GM18868 (cell line): ENCODE measurements at regions not wholly inside any gene's neighbourhood (a gene's known extent, or its start where the extent isn't known, plus 50 kb on each side); places are given as distances from the start of the nearest gene placed in this dataset.

Source experiments
- ATAC-seq: cut with Tn5 transposase; IDR thresholded peaks from one replicate; pipeline ENCODE4 v1.9.1; 2021; ENCODE audit warnings: mild to moderate bottlenecking, moderate library complexity; ENCODE audit not compliant: unreplicated experiment

GRCh38 chr3:176933704-176934103, 263.6 kb downstream of the TBL1XR1 start:
- ATAC-seq: no peak

GRCh38 chr3:176932433-176932832, 264.8 kb downstream of the TBL1XR1 start:
- ATAC-seq: no peak

GRCh38 chr3:176931991-176932390, 265.3 kb downstream of the TBL1XR1 start:
- ATAC-seq: no peak

DNA sequence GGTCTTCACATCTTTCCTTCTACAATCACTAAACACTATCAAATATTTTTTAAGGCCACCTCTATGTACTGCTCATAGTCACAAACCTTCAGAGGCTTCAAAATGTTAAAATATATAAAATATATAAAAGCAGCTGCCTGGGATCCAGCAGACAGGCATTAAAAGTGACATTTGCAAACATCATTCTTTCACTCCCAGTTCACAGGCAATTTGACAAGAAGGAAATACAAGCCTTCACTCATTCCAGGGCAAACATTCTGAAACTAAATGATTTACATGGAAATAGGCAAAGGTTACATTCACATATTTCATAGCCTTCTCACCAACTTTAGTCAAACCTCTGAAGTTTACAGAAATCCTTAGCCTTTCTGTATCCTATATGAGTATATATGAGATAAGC, 266.3 kb downstream of the TBL1XR1 start:
- ATAC-seq: no peak

GRCh38 chr3:176928582-176928931, 268.7 kb downstream of the TBL1XR1 start:
- no peak for ATAC-seq

DNA sequence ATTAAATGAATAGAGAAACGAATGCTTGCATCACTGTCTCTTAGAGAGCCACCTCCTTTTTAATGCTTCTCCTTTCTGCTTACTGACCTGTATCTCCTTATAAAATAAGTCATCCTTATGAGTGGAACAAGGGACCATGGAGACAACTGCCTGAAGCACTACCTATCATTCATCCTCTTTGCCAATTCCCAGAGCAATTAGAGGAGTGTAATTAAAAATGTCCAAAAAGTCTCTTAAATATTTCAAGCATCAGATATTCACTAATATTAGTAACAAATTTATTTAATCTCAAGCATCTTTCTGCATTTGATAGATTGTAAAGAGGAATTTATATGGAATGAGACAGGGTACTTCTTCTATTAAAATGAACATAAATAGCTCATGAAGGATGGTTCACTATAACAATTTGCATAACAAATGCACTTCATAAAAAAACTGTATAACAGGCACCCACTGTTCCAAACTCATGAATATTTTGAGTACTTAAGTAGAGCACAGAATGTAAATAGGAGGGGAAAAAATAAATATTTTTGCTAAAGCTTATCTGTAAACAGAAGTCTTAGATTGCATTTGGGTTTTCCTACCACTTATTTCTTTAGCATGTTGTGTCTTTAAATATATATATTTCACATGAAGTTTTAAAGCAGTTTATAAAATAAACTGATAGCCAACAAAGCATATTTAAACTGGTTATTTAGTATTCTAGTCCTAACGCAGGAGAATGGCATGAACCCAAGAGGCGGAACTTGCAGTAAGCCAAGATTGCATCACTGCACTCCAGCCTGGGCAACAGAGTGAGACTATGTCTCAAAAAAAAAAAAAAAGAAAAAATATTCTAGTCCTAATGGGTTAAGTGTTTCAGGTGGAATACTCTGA, 269.3 kb downstream of the TBL1XR1 start:
- no peak for ATAC-seq

DNA sequence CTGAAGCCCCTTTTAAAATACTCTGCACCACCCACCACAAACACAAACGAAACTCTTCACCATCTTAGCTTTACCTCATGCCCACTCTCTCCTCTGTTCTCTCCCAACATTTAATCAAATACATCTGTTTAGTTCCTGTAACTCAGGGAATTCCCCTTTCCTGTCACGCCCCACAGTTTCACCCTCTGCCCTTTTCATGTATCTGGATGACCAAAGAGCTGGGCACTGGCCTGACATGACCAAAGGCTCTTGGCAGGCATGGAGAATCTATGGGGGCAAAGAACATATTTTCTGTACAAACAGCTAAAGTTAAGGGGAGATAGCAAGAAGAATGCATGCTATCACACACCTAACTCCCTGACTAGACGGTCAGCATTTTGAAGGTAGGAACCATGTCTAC, 270.0 kb downstream of the TBL1XR1 start:
- ATAC-seq: no peak

- ATAC-seq: no peak
Measured at GRCh38 chr3:176926688-176927087, 270.6 kb downstream of the TBL1XR1 start.

DNA sequence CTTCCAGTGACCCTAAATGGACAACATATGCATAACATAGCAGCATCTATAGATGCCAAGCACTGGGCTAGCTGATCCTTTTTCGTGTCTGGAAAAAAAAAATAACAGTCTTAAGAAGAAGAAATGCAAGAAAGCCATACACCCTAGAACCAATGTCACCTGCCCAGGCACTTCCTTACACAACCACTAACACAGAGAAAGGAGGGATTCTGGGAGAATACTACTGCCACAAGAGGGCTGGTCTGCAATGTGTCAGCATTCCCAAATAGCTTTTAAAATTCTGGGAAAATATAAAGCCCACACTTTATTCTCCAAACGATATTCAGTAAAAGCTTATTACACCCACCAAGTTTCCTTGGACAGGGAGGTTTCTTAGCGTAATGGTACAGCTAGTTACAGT, 271.2 kb downstream of the TBL1XR1 start:
- ATAC-seq: no peak

- ATAC-seq: no peak
Measured at GRCh38 chr3:176920766-176921160, 276.5 kb downstream of the TBL1XR1 start.

DNA sequence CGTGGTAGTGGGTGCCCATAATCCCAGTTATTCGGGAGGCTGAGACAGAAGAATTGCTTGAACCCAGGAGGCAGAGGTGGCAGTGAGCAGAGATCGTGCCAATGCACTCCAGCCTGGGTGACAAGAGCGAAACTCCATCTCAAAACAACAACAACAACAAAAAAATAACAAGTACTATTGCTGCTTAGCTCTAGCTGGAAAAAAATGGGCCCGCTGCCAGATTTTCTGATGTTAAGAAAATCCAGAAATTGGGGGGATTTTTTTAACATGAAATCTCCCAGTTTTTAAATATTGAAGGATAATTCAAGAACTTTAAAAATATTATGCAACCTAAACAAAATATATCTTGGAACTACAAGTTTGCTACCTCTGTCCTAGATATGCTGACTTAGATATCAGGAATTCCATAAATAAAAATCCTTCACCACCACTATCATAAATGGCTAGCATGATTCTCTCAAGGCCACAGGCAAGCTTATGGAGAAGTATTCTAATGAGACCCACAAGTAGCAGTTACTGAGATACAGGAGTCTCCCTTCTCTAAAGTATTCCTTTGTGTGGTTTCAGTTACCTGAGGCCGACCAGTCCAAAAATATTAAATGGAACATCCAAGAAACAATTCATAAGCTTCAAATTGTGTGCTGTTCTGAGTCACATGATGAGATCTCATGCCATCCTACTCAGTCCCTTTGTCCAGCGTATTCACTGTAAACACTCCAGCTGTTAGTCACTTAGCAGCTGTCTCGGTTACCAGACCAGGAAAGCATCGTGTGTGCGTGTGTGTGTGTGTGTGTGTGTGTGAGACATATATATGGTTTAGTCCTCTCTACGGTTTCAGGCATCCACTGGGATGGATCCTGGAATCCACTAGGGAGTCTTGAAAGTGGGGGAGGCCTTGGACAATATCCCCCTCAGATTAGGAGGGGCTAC, 277.2 kb downstream of the TBL1XR1 start:
- no peak for ATAC-seq

DNA sequence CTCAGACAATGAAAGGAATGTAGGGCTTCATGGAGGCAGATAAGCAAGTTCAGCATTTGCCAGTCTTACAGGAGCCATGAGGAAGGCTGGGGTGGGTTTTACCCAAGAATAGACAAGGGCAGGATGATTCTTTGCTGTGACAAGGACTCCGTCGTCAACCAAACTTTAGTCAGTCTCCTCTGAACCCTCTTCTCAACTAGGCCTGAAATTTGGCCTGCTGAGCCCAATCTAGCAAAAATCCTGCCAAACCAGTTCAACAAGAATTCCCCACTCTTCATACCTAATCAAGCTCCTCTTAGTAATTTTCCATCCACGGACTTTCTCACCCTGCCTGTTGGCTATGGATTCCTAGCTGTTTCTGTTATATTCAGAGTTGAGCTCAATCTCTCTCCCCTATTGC, 280.5 kb downstream of the TBL1XR1 start:
- ATAC-seq: no peak

- no peak for ATAC-seq
Measured at GRCh38 chr3:176914764-176915163, 282.5 kb downstream of the TBL1XR1 start.

DNA sequence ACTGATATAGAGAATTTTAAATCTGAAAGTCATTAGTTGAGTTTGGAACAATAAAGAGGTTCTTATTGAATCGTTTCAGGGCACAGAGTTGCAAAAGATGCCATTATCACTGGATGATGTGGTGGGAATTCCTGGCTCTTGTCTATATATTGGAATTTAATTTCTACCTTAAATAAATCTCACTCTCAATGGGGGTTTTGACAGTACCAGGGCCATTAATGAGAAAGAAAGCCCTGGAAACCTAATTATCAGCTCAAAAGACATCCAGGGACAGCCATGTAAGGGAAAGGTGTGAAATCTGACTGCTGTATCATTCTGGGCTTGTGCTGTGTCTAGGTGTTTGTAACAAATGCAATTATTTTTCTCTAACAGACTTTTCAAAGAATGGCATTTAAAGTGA, 285.7 kb downstream of the TBL1XR1 start:
- no peak for ATAC-seq

DNA sequence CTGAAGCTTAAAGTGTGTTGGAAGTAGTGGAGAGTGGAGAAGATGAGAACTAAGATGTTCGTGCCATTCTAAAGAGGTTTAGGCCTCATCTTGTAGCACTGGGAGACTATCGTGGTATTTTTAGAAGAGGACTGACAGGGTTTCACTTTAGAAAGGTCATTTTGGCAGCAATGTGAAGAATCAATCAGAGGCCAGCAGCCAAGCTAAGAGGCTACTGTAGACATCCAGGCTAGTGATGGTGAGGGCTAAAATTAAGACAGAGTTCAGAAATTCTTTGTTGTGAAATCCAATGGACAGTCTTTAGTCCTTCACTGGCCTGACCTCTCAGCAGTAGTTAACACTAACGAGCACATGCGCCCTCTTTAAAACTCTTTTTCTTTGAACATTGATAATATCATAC, 288.2 kb downstream of the TBL1XR1 start:
- ATAC-seq: no peak

DNA sequence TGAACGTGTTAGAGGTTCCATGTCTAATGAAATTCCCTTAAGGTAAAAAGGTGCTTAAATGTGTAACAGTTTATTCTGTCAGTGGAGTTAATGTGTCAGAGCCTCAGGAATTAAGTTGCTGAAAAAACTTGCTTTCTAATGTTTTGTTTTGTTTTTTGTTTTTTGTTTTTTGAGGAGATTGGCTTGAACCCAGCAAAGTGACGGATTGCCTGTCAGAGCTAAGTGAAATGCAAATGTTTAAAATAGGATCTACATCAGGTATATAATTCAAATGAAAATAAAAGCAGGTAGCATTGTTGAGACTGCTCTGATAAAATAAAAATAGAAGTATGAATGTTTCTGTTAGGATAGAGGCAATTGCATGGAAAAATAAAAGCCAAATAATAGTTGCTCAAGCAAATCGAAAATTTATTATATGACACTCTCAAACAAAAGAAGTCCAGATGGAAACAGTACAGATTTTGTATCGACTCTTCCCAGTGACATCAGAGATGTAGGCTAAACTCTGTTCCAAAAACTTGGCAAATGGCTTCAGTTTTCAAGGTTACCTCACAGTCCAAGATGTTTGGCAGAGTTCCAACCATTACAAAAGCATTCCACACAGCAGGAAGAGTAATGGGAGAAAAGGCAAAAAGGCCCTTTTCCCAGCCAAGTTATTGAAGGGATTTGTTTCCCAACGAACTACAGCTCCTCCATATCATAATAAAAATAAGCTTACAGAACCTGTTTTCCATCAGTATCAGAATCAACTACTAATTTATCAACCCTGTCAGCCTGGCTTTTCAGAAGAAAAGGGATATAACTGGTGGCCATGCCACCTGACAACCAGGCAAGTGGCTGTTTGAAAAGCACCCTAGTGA, 291.0 kb downstream of the TBL1XR1 start:
- ATAC-seq: no peak

- no peak for ATAC-seq
Measured at GRCh38 chr3:176905331-176905730, 292.0 kb downstream of the TBL1XR1 start.

DNA sequence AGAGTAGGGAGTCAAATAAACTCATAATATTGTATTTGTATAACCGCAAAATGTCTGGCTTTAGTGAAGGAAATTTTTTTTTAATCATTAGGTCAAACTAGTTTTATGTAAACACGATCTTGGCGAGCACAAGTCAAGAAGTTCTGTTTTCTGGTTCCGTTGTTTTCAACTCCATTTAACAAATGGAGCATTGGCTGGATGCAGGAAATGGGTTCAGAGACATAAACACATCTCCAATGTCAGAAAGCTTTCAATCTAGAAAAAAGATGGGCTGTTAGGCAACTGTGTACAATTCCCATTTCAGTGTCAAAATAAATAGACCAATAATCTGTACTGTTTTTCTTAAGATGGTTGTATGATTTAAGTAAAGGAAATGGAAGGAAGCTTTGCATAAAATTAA, 292.8 kb downstream of the TBL1XR1 start:
- ATAC-seq: no peak

GRCh38 chr3:176896640-176897039, 300.6 kb downstream of the TBL1XR1 start:
- no peak for ATAC-seq

- ATAC-seq: no peak
Measured at GRCh38 chr3:176896165-176896564, 301.1 kb downstream of the TBL1XR1 start.

DNA sequence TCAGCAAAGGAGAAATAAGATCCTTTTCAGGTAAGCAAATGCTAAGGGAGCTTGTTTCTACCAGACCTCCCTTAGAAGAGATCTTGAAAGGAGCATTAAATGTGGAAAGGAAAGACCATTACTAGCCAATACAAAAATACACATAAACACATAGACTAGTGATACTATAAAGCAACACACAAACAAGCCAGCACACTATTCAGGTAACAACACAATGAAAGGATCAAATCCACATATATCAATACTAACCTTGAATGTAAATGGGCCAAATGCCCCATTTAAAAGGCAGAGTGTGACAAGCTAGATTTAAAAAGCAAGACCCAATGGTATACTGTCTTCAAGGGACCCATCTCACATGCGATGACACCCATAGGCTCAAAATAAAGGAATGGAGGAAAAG, 317.6 kb downstream of the TBL1XR1 start:
- no peak for ATAC-seq
